HG03354 (cell line): ENCODE measurements at regions not wholly inside any gene's neighbourhood (a gene's known extent, or its start where the extent isn't known, plus 50 kb on each side); places are given as distances from the start of the nearest gene placed in this dataset.
"Not testable (repeated sequence)": the region's sequence is repeated elsewhere in the genome, so short reads cannot be mapped to it uniquely, and the experiment has no call there.

Experiments
- ATAC-seq: cut with Tn5 transposase; IDR thresholded peaks from one replicate; pipeline ENCODE4 v1.9.1; 2021; ENCODE audit warnings: mild to moderate bottlenecking; ENCODE audit not compliant: unreplicated experiment, poor library complexity, severe bottlenecking

- no peak for ATAC-seq
Measured at GRCh38 chr7:51929818-51930217, 613.2 kb upstream of the COBL start.

GRCh38 chr7:51927738-51928137 is 611.1 kb upstream of the COBL start:
- no peak for ATAC-seq

DNA sequence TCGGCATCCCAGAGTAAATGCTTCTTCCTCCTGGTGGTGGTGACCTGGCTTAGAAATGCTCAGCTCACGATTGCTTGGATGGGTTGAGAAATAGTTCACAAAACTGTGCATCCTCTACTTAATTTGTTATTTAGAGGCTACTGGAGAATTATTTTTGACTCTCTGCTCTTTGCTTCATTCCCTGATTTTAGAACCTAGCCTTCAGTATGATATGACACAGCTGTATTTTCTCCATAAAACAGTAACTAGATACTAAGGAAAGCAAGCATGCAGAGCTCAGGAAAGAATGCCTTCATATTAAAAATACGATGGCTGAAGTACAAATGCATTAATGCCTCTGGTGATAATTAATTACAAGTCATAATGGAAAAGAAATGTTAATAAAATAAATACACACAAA is 602.0 kb upstream of the COBL start:
- ATAC-seq = no peak

- ATAC-seq = no peak
Measured at GRCh38 chr7:51901489-51901840, 584.9 kb upstream of the COBL start.

DNA sequence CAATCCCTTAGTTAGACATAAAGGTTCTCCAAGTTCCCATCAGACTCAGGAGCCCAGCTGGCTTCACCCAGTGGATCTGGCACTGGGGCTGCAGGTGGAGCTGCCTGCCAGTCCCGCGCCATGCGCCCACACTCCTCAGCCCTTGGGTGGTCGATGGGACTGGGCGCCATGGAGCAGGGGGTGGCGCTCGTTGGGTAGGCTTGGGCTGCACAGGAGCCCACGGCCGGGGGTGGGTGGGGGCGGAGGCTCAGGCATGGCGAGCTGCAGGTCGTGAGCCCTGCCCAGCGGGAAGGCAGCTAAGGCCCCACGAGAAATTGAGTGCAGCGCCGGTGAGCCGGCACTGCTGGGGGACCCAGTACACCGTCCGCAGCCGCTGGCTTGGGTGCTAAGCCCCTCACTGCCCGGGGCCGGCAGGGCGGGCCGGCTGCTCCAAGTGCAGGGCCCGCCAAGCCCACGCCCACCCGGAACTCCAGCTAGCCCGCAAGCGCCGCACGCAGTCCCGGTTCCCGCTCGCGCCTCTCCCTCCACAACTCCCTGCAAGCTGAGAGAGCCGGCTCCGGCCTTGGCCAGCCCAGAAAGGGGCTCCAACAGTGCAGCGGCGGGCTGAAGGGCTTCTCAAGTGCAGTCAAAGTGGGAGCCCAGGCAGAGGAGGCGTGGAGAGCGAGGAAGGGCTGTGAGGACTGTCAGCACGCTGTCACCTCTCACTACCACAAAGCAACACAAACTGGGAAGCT is 584.3 kb upstream of the COBL start:
- not testable (repeated sequence) for ATAC-seq

DNA sequence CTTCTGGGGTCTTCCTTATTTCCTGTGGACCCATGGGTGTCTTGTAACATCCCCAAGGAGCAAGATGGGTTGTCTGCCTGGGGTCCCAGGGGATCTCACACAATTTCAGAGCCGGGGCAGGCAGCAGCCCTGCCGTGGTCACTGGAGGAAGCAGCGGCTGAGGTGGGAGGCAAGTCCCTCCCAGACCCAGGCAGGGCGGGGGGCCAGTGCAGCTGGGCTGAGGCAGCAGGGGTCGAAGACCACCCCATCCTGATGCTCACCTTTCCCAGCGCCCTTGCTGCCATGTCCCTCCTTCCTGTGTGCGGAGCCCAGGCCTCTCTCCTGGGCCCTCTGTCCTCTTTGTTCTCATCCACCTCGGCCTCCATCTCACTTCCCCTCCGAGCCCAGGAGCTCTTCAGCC is 583.0 kb upstream of the COBL start:
- ATAC-seq = no peak

GRCh38 chr7:51882412-51882811 is 565.8 kb upstream of the COBL start:
- ATAC-seq = no peak

- no peak for ATAC-seq
Measured at GRCh38 chr7:51881309-51881708, 564.7 kb upstream of the COBL start.

- ATAC-seq = no peak
Measured at GRCh38 chr7:51878865-51879264, 562.3 kb upstream of the COBL start.

DNA sequence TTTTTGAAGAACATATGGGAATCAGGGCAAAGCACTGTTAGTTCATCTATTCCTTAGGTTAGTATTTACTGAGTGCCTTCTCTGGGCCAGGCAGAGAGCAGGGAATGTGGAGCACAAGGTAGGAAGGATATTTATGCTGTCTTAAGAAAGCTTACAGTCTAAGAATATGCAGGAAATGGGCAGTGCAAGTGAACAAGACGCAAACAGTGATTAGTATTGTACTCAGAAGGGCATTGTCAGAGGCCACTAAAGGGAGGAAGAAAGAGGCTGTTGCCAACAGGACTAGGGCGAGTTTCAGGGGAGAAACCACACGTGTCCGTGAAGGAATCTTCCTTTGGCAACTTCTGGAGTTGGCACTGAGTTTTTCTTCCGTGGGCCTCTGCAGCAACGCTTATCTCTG is 552.8 kb upstream of the COBL start:
- ATAC-seq = no peak

- no peak for ATAC-seq
Measured at GRCh38 chr7:51867117-51867516, 550.5 kb upstream of the COBL start.

DNA sequence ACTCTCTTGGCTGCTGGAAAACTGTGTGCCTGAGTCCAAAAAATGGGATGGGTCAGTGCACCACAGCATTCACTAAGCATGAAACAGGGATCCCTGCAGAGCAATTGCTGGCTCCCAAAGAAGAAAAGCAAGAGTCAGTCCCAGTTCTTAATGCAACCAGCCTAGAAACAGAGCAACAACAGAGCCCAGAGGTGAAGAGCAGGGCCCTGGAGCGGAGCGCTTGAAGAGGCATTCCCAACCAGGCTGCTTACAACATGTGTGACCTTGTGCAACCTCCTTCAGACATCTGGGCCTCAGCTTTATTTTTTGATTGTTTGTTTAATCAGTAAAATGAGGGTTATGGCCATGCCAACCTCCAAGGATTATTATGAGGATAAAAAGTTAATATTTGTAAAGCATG is 543.7 kb upstream of the COBL start:
- no peak for ATAC-seq

GRCh38 chr7:51850126-51850525 is 533.5 kb upstream of the COBL start:
- ATAC-seq = no peak

DNA sequence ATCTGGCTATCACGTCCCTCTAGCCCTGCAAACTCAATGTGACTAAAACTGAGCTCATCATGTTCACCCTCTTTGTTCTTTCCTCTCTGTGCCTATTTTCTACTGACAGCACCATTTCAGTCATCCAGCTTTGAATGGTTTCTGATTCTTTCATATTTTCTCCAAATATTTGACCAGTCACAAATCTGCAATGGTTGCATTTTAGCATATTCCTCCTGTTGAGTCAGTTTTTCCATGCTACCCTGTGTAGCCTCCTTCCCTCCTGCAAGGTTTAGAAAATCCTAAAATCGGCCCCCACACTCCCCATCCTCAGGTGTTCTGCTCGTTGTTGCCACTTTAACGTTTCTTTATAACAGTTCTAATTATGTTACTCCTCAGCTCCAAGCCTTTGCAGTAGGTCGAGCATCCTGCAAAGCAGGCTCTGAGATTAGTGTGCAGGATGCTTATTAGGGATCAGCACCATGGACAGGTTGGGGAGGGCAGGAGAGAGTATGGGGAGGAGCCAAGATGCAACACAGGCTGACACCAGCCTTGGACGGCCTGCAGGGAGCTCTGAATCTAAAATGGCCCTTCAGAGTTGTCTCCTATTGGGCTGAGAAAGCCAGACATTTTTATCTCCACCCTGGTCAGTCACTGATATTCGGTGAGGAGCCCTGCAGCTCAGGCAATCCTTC is 531.0 kb upstream of the COBL start:
- ATAC-seq = no peak

- ATAC-seq = not testable (repeated sequence)
Measured at GRCh38 chr7:51839130-51839529, 522.5 kb upstream of the COBL start.

GRCh38 chr7:51827631-51828030 is 511.0 kb upstream of the COBL start:
- no peak for ATAC-seq

GRCh38 chr7:51824050-51824449 is 507.4 kb upstream of the COBL start:
- ATAC-seq = no peak

GRCh38 chr7:51823437-51823836 is 506.8 kb upstream of the COBL start:
- no peak for ATAC-seq

GRCh38 chr7:51817694-51818225 is 501.2 kb upstream of the COBL start:
- no peak for ATAC-seq

GRCh38 chr7:51805783-51806431 is 489.3 kb upstream of the COBL start:
- ATAC-seq = not testable (repeated sequence)

DNA sequence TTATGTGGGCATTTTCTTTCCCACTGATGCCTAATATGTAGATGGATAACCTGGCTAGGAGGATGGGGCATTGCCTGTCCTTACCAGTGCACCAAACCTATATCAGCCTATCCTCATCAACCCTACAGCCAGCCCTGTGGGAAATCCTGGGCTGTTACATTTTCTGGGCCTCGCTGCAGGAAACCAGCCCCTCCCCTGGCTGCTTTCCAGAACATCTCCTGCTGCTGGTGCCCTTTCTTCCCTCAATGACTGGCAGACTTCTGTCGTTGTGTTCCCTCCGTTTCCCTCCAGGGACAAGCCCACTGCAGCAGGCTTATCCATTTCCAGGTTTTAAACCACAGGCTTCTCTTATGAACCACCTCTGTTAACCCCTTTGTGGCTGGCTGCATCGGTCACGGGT is 486.1 kb upstream of the COBL start:
- no peak for ATAC-seq
